HCT116 (cell line): ENCODE measurements at regions not wholly inside any gene's neighbourhood (a gene's known extent, or its start where the extent isn't known, plus 50 kb on each side); places are given as distances from the start of the nearest gene placed in this dataset.

Experiments used
- ATAC-seq: fragments of 200-7000 bp; cut with Tn5 transposase; 2 replicates; pipeline ENCODE4 v1.9.1; 2020; ENCODE audit warnings: mild to moderate bottlenecking, moderate library complexity
- BruUV-seq: library from RNA; stranded (reverse); fragments of 400-500 nt; replicated peaks from 2 replicates; lab custom pipeline; 2021; lab: Mats Ljungman, UMichigan
- CTCF ChIA-PET: fragments of 300-600 bp; sonication (Branson Sonifier 250); formaldehyde crosslinking; loops from one replicate; lab custom pipeline; 2021; ENCODE audit warnings: antibody characterized with exemption; lab: Charles Lee
- POLR2A ChIA-PET: fragments of 300-600, 350-600 bp; sonication (Branson Sonifier 250); formaldehyde crosslinking; loops from one replicate; lab custom pipeline; 2021; ENCODE audit warnings: antibody characterized with exemption; lab: Charles Lee
- RAD21 ChIA-PET, 2 experiments: fragments of 300-600 bp; sonication (Branson Sonifier 250); formaldehyde crosslinking; loops; one replicate each; lab custom pipeline; 2023; ENCODE audit warnings: low total read pairs in 2 of 2; ENCODE audit not compliant: uncharacterized antibody in 2 of 2, unreplicated experiment in 2 of 2, low non-redundant PET in 1 of 2; lab: Charles Lee
- DNase-seq: peaks from one replicate; pipeline ENCODE4 v3.0.0-alpha.2; 2010; ENCODE audit warnings: low read depth, low spot score
- H2AFZ ChIP-seq: fragments of 200-600 bp; shearing (Covaris generic), sonication (generic); 2 replicates; pipeline ENCODE4 v1.6.1; 2017; ENCODE audit warnings: low read depth, mixed run types, mixed read lengths, antibody characterized with exemption, low read length; ENCODE audit not compliant: poor library complexity, severe bottlenecking
- H3K27ac ChIP-seq: 2 replicates; pipeline ENCODE4 v1.5.1; 2012; ENCODE audit warnings: low read depth, low read length
- H3K27me3 ChIP-seq: fragments of 200-600 bp; sonication (generic); 2 replicates; pipeline ENCODE4 v1.6.1; 2016; ENCODE audit warnings: mixed run types, low read length, mixed read lengths; ENCODE audit not compliant: insufficient read depth
- H3K36me3 ChIP-seq, 2 experiments: fragments of 200-500 bp in 1 of 2; fragments of 200-600 bp in 1 of 2; sonication (Bioruptor generic) in 1 of 2; sonication (generic) in 1 of 2; 2 replicates each; pipeline versions ENCODE4 v1.5.1 to v1.6.1; 2014 to 2016; ENCODE audit warnings: low read length in 2 of 2, inconsistent platforms in 1 of 2, mixed read lengths in 1 of 2, mixed run types in 1 of 2; ENCODE audit not compliant: insufficient read depth in 2 of 2, control insufficient read depth in 1 of 2
- H3K4me1 ChIP-seq, 2 experiments: fragments of 200-600 bp in 1 of 2; sonication (generic) in 1 of 2; 2 replicates each; pipeline versions ENCODE4 v1.5.1 to v1.6.1; 2012 to 2017; ENCODE audit warnings: low read length in 2 of 2, inconsistent platforms in 1 of 2, mild to moderate bottlenecking in 1 of 2, mixed read lengths in 1 of 2, mixed run types in 1 of 2, moderate library complexity in 1 of 2; ENCODE audit not compliant: insufficient read depth in 2 of 2, control insufficient read depth in 1 of 2
- H3K4me2 ChIP-seq: fragments of 200-600 bp; sonication (generic); 2 replicates; pipeline ENCODE4 v1.6.1; 2017; ENCODE audit warnings: mixed run types, low read length, mixed read lengths
- H3K4me3 ChIP-seq, 2 experiments: fragments of 200-600 bp in 1 of 2; sonication (generic) in 1 of 2; replicated peaks in 1 of 2; 2 replicates each; pipeline ENCODE4 v1.5.1; 2011 to 2016; ENCODE audit warnings: low read length in 2 of 2, control low read depth in 1 of 2, low read depth in 1 of 2, mild to moderate bottlenecking in 1 of 2, mixed read lengths in 1 of 2, mixed run types in 1 of 2
- H3K79me2 ChIP-seq: fragments of 200-600 bp; sonication (generic); 2 replicates; pipeline ENCODE4 v1.6.1; 2017; ENCODE audit warnings: mild to moderate bottlenecking, mixed run types, low read length, moderate library complexity, mixed read lengths; ENCODE audit not compliant: insufficient read depth
- H3K9ac ChIP-seq: fragments of 200-600 bp; sonication (generic); 2 replicates; pipeline ENCODE4 v1.6.1; 2016; ENCODE audit warnings: low read length, mixed read lengths
- H3K9me2 ChIP-seq: fragments of 200-600 bp; sonication (generic), shearing (Covaris generic); 2 replicates; pipeline ENCODE4 v1.6.1; 2017; ENCODE audit warnings: mixed run types, mild to moderate bottlenecking, moderate library complexity; ENCODE audit not compliant: insufficient read depth
- H3K9me3 ChIP-seq, 2 experiments: fragments of 200-500 bp in 1 of 2; fragments of 200-600 bp in 1 of 2; sonication (Bioruptor generic) in 1 of 2; sonication (generic) in 1 of 2; 2 replicates each; pipeline ENCODE4 v1.6.1; 2014 to 2017; ENCODE audit warnings: low read length in 2 of 2, mixed read lengths in 2 of 2, inconsistent platforms in 1 of 2, low read depth in 1 of 2, mild to moderate bottlenecking in 1 of 2, mixed run types in 1 of 2, moderate library complexity in 1 of 2; ENCODE audit not compliant: control insufficient read depth in 1 of 2, insufficient read depth in 1 of 2
- H4K20me1 ChIP-seq: fragments of 200-600 bp; sonication (generic), shearing (Covaris generic); 2 replicates; pipeline ENCODE4 v1.6.1; 2017; ENCODE audit warnings: mixed run types, mild to moderate bottlenecking, moderate library complexity; ENCODE audit not compliant: insufficient read depth
- CEBPB ChIP-seq: IDR thresholded peaks from 2 replicates; pipeline ENCODE4 v1.6.1; 2012; ENCODE audit warnings: low read depth
- CTCF ChIP-seq, 3 experiments: fragments of 200-600 bp in 1 of 3; sonication (generic) in 1 of 3; IDR thresholded peaks in 2 of 3; conservative IDR thresholded peaks in 1 of 3; 2 replicates each; pipeline ENCODE4 v1.5.1; 2012 to 2017; ENCODE audit warnings: low read depth in 2 of 3, low read length in 2 of 3, antibody characterized with exemption in 1 of 3, borderline replicate concordance in 1 of 3, control low read depth in 1 of 3, mild to moderate bottlenecking in 1 of 3, mixed read lengths in 1 of 3, mixed run types in 1 of 3, moderate library complexity in 1 of 3; ENCODE audit not compliant: insufficient read depth in 1 of 3
- EGR1 ChIP-seq: IDR thresholded peaks from 2 replicates; pipeline ENCODE4 v1.6.1; 2012; ENCODE audit warnings: low read depth
- EZH2 ChIP-seq: fragments of 200-600 bp; sonication (generic); IDR thresholded peaks from 2 replicates; pipeline ENCODE4 v1.6.1; 2017; ENCODE audit warnings: antibody characterized with exemption, mixed run types
- JUND ChIP-seq: IDR thresholded peaks from 2 replicates; pipeline ENCODE4 v1.6.1; 2012
- RAD21 ChIP-seq: IDR thresholded peaks from 2 replicates; pipeline ENCODE4 v1.6.1; 2012; ENCODE audit warnings: low read depth, mild to moderate bottlenecking
- SIN3A ChIP-seq: IDR thresholded peaks from 2 replicates; pipeline ENCODE4 v1.6.1; 2012; ENCODE audit warnings: low read depth
- SP1 ChIP-seq: IDR thresholded peaks from 2 replicates; pipeline ENCODE4 v1.6.1; 2012; ENCODE audit warnings: low read depth
- SRF ChIP-seq: IDR thresholded peaks from 2 replicates; pipeline ENCODE4 v1.6.1; 2012; ENCODE audit warnings: low read depth
- TCF7L2 ChIP-seq: IDR thresholded peaks from 2 replicates; pipeline ENCODE4 v1.7.0; 2011; ENCODE audit warnings: borderline replicate concordance, inconsistent platforms; ENCODE audit not compliant: insufficient read depth, insufficient read length; ENCODE audit errors: extremely low read depth
- ZNF274 ChIP-seq: fragments of 200-500 bp; sonication (Bioruptor generic); IDR thresholded peaks from 2 replicates; pipeline ENCODE4 v1.6.1; 2014; ENCODE audit warnings: mild to moderate bottlenecking, low read depth, low read length, inconsistent platforms
- intact Hi-C: fragments of 100-400 bp; cut with micrococcal nuclease; formaldehyde crosslinking; loops from 2 replicates; pipeline ENCODE4 v1.10.0; 2022
- TF ChIP-seq, protein P1 (sequence below): IDR thresholded peaks from 2 replicates; pipeline ENCODE4 v1.6.1; 2012
- TF ChIP-seq, protein P2 (sequence below): IDR thresholded peaks from 2 replicates; pipeline ENCODE4 v1.6.1; 2012
- TF ChIP-seq, protein P3 (sequence below): IDR thresholded peaks from 2 replicates; pipeline ENCODE4 v1.6.1; 2012; ENCODE audit warnings: low read depth

- no TSS peak for BruUV-seq
- Histone ChIP-seq H3K4me1 (no peaks in the 10 kb centered on the region), H3K4me2 (no peak overlapping the region), H3K27me3 (no peaks in the 10 kb centered on the region), H3K27ac (no peak overlapping the region), H3K9me3 (no peaks in the 10 kb centered on the region), H3K4me3 (no peak overlapping the region), H3K9ac (no peak overlapping the region), H3K9me2 (no peaks in the 10 kb centered on the region), H2AFZ (no peak overlapping the region), H3K79me2 (no peaks in the 10 kb centered on the region), H4K20me1 (no peaks in the 10 kb centered on the region), H3K36me3 (no peaks in the 10 kb centered on the region)
- TF ChIP-seq EGR1 (no peak), SRF (no peak), ZNF274 (no peak), RAD21 (no peak), CEBPB (no peak)
- CTCF ChIA-PET = interaction anchor here (1.5 kb wide), 1 partner anchor 11 kb away, joined by 3 read pairs; no protein-coding TSS in a partner anchor
- ATAC-seq (no peak), DNase-seq (no peak)
- POLR2A ChIA-PET = no interaction called here
- RAD21 ChIA-PET = no interaction called here
- intact Hi-C loops = no loop called here
These were observed 552.8 kb upstream of the NR5A2 start for GRCh38 chr1:199474738-199475137.

GRCh38 chr1:199482426-199482825 lies 545.1 kb upstream of the NR5A2 start:
- Histone ChIP-seq H3K9me2 (no peaks in the 10 kb centered on the region), H3K27ac (no peak overlapping the region), H3K9me3 (no peaks in the 10 kb centered on the region), H3K27me3 (no peaks in the 10 kb centered on the region), H3K4me2 (no peak overlapping the region), H3K9ac (no peak overlapping the region), H4K20me1 (no peaks in the 10 kb centered on the region), H2AFZ (no peak overlapping the region), H3K79me2 (no peaks in the 10 kb centered on the region), H3K4me3 (no peak overlapping the region), H3K36me3 (no peaks in the 10 kb centered on the region), H3K4me1 (no peaks in the 10 kb centered on the region)
- no TSS peak for BruUV-seq
- POLR2A ChIA-PET = no interaction called here
- DNase-seq (no peak), ATAC-seq (no peak)
- CTCF ChIA-PET = no interaction called here
- TF ChIP-seq TCF7L2 (no peak), EZH2 (no peak), SP1 (no peak), CTCF (IDR thresholded peaks at IDR 0.05 in 2 of 3, conservative IDR thresholded peaks at IDR 0.05 in 1 of 3; ENCODE audit: borderline replicate concordance in 1 of 3, insufficient read depth in 1 of 3, low read depth in 2 of 3, low read length in 2 of 3) (no peak), SIN3A (no peak), JUND (no peak), EGR1 (no peak)
- TF ChIP-seq, protein P1, sequence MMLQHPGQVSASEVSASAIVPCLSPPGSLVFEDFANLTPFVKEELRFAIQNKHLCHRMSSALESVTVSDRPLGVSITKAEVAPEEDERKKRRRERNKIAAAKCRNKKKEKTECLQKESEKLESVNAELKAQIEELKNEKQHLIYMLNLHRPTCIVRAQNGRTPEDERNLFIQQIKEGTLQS = no peak
- TF ChIP-seq, protein P2, sequence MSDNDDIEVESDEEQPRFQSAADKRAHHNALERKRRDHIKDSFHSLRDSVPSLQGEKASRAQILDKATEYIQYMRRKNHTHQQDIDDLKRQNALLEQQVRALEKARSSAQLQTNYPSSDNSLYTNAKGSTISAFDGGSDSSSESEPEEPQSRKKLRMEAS = no peak
- TF ChIP-seq, protein P3, sequence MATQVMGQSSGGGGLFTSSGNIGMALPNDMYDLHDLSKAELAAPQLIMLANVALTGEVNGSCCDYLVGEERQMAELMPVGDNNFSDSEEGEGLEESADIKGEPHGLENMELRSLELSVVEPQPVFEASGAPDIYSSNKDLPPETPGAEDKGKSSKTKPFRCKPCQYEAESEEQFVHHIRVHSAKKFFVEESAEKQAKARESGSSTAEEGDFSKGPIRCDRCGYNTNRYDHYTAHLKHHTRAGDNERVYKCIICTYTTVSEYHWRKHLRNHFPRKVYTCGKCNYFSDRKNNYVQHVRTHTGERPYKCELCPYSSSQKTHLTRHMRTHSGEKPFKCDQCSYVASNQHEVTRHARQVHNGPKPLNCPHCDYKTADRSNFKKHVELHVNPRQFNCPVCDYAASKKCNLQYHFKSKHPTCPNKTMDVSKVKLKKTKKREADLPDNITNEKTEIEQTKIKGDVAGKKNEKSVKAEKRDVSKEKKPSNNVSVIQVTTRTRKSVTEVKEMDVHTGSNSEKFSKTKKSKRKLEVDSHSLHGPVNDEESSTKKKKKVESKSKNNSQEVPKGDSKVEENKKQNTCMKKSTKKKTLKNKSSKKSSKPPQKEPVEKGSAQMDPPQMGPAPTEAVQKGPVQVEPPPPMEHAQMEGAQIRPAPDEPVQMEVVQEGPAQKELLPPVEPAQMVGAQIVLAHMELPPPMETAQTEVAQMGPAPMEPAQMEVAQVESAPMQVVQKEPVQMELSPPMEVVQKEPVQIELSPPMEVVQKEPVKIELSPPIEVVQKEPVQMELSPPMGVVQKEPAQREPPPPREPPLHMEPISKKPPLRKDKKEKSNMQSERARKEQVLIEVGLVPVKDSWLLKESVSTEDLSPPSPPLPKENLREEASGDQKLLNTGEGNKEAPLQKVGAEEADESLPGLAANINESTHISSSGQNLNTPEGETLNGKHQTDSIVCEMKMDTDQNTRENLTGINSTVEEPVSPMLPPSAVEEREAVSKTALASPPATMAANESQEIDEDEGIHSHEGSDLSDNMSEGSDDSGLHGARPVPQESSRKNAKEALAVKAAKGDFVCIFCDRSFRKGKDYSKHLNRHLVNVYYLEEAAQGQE = no peak
- intact Hi-C loops = no loop called here
- RAD21 ChIA-PET = no interaction called here
